HG03442 (cell line): ENCODE measurements at regions not wholly inside any gene's neighbourhood (a gene's known extent, or its start where the extent isn't known, plus 50 kb on each side); places are given as distances from the start of the nearest gene placed in this dataset.
"Not testable (repeated sequence)": the region's sequence is repeated elsewhere in the genome, so short reads cannot be mapped to it uniquely, and the experiment has no call there.

Experiments
- ATAC-seq: cut with Tn5 transposase; IDR thresholded peaks from one replicate; pipeline ENCODE4 v1.9.1; 2021; ENCODE audit warnings: mild to moderate bottlenecking, moderate library complexity; ENCODE audit not compliant: unreplicated experiment

DNA sequence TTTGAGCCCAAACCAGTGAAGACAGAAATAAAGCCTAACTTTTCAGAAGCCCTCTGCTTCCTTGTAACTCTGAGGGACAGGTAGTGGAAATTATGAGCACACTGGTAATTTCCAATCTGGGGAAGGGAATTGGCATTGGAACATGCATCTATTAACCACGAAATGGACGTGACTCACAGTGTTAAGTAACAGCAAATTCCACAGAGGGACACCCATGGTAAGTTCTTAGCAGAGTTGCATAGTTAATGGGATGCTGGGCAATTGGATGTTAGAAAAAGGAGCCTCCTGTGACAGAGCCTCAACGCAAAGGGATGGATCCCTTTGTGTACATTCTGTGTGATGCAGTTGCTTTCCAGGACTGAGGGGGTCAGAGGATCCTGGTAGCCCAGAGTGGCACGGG, 168.6 kb downstream of the SEMA6D start:
- ATAC-seq, result no peak

DNA sequence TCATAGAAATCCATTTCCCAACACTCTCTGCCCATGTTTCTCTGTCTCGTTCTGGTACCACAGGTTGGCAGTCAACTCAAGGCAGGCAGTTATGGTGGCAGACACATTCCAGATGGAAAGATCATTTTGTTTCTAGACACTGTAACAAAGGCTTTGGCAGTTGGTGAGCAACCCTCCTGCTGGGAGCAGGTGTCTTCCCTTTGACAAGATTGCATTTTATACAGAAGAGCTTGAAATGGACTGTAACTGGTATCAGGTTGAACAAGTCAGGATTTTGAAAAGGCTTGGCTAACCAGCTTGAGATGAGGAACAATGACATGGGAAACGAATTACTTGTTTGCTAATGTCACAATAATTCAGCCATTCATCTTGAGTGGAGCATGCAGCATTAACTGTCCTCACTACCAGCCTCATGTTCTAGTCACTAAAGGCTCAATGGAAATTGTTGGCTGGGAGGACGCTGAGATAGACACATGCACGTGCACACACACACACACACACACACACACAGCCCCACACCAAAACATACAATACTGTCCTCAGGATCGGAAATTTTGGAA, 170.0 kb downstream of the SEMA6D start:
- ATAC-seq, result no peak

DNA sequence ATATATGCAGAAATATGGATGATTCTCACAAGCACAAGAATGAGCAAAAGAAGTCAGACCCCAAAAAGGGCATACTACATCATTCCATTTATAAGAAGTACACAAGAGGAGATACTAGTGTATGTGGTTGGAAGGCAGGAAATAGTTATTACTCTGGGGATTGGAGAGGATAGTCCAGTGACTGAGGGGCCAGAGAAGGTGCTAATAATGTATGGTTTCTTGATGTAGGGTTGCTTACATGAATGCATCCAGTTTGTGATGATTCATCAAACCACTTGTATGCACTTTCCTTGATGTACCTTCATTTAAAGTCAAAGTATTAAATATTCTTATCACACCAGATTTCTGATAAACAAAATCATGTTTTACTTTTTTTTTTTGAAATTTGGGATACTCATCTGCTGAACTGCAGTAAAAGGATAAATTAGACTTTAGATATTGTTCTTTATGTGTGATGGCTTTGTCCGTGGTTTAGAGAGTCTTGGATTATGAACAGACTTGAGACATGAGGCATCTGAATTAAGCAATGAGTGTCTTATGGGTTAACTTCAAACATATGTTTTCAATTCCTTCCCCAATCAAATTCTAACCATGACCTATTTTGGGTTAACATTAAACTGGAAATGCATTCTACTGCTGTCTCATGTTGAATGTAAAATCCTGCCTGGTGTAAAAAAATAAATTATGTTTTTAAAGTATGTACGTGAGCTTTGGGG, 171.2 kb downstream of the SEMA6D start:
- ATAC-seq, result no peak

DNA sequence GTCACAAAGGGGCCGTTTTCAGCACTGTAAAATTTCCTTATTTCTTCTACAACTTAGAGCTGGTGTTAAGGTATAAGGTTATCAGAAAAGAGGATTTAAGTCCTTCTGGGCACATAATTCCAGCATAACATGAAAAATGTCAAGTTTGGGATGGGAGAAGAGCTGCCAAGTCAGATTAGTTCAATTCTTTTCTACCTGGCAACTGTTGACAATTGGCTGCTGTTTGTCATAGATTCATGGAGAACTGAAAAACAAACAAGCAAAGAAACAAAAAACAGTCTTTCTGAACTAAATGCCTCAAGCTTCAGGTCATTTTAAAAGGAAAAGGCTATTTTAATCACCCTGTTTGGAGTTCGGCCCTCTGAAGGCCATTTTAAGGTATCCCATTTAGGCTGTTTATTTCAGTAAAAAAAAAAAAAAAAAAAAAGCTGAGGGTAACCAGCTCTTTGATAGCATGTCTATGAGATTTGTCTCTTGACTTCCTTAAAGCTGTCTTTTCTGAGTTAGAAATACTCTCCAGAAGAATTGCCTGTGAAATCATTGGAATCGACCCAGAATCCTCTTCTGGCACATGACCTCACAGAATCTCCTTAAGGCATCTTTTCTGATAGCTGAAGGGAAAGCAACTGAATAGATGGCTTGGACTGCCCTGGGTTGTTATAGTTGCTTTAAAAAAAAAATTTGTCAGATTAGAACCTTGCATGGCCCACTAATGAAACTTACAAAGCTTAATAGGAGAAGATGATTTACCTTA, 173.3 kb downstream of the SEMA6D start:
- ATAC-seq, result no peak

DNA sequence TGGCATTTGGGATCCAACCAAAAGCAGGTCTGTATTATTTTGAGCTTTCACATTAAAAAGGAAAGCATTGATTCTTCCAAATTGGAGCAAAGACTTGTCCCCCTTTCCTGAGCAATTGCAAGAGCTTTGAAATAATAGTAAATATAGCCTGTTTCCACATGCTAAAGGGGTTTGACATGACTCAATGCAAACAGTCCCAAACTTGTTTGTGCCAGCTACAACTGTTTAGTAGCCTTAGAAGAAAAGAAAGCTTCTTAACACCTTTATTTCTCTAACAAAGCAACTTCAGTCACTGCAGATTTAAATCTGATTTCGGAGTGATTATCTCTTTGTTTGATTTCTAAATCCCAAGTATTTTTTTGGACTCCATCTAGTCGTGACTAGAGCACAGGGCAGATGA, 180.2 kb downstream of the SEMA6D start:
- no peak for ATAC-seq

DNA sequence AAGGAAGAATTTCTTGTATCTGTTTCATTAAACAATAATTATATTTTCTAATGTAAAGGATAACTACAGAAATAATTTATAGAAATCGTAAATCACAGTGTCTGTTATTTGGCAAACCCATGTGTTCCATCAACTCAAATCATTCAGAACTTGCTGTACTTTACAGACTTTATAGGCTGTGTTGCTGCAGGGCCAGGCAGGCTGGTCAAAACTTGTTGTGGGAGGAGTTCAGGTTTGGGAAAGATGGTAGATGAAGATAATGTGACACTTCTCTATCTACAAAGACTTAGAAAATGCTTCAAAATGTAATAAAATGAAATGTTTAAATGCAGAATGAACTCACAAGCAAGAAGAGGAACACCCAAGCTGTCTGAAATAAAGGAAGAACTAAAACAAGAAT, 183.4 kb downstream of the SEMA6D start:
- ATAC-seq, result no peak

DNA sequence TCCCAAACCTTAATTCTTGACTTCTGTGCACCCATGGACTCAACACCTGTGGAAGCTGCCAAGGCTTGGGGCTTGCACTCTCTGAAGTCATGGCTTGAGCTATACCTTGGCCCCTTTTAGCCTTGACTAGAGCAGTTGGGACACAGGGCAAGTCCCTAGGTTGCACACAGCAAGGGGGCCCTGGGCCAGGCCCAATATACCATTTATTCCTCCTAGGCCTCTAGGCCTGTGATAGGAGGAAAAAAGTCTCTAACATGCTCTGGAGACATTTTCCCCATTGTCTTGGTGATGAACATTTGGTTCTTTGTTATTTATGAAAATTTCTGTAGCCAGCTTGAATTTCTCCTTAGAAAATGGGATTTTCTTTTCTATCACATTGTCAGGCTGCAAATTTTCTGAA, 186.1 kb downstream of the SEMA6D start:
- no peak for ATAC-seq

DNA sequence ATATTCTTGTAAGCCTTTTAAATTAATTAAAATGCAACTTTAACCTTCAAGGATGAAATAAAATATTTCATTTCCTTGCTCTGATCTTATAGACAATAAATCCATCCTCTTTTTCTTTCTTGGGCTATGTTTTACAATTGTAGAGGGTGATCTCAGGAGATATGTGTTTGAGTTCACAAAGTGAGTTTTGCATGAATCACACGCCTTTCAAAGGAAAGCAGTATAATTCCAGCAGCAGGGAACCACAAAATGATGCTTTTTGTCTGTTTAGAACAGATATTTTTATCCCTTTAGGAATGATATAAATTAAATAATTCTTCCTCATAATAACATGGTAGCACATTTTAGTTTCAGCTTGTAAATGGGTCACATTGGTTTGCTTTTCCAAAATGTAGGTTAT, 191.2 kb downstream of the SEMA6D start:
- ATAC-seq, result no peak

DNA sequence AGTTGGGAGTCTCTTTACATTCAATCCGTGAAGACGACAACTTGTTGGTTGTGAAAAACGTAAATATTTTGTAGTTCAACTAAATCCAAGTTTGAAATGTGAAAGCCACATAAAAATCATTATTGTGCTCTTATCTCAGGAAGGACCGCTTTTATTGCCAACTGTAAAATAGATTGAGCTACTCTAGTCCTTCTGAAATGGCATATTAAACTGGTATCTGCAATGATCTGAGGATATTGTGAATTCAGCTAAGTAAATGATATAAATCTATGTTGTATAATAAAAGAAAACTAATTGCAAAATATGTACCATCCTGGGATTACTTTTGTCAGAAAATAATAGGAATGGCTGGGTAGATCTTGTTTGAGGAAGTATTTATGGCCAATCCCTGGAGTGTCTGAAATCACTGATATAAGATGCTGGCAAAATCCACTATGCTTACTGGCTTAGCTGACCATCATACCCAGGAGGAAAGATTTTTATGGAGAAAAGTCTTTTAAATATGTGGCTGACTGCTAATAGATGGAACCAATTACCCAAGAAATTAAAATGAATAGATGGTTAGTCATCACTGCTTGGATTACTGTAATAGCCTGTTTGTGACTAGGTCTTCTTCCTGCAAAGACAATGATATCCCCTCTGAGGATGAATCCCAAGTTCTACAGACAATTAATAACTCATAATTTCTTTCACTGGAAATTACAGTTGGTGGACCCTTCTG, 191.8 kb downstream of the SEMA6D start:
- no peak for ATAC-seq

DNA sequence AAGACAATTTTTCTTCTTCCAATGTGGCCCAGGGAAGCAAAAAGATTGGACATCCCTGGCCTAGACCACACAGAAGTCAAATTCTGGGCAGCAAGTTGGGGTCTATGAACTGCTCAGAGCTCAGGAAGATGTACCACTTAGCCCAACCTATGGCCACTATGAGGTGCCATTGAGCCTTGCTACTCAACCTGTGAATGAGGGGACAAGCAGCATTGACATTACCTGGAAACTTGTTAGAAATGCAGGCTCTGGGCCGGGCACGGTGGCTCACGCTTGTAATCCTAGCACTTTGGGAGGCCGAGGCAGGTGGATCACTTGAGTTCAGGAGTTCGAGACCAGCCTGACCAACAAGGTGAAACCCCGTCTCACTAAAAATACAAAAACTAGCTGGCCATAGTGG, 195.6 kb downstream of the SEMA6D start:
- not testable (repeated sequence) for ATAC-seq

DNA sequence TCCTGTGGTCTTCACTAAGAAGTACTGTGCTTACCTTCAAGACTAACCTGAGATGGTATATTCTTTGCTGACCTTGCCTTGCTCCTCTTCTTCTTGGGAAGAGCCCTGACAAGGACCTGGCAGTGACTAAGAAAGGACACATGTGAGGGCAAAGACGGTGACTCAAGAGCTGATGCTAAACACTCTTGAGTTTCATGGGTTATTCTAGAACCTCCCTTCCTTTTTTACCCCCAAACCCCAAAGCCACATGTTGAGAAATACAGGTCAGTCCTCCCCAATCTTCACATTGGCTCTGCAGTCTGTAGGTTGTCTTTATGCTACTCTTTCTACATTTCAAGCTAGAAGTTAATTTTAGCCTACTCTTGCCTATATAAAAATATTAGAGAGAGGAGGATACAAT, 200.6 kb downstream of the SEMA6D start:
- ATAC-seq, result no peak

DNA sequence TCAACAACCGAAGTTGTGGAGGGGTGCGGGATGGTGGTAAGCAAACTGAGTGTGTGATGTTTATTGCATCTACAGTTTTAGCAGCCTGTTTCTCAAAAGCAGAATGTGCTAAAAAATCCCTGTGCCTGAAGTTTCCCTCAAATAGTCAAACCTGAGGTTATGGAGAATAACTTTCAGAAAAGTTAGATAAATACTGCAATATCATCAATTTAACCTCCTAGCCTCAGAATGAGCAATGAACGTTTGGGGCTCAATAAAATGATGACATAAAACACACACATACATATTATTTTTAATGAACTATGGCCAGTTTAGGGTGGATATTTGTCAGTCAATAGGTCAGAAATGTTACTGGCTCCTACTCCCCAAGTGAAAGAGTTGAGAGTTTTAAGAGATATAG, 201.6 kb downstream of the SEMA6D start:
- no peak for ATAC-seq

DNA sequence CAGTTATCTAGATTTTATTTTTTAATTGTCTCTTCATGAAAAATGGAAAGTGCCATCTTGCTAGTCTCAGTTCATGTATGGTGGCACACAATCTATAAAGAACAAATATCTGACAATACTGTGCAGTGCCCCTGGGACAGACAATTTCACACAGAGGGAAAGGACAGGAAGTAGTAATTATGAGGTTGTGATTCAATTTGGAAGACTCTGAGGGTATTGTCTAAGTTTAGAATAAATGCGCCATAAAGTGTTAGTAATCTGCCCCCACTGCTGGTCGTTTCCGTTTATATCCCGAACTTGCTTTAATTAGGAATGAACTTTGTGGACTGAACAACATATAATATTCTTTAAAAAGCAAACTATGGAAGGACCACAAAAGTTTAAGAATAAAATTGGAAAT, 196.4 kb upstream of the SLC24A5 start:
- no peak for ATAC-seq

DNA sequence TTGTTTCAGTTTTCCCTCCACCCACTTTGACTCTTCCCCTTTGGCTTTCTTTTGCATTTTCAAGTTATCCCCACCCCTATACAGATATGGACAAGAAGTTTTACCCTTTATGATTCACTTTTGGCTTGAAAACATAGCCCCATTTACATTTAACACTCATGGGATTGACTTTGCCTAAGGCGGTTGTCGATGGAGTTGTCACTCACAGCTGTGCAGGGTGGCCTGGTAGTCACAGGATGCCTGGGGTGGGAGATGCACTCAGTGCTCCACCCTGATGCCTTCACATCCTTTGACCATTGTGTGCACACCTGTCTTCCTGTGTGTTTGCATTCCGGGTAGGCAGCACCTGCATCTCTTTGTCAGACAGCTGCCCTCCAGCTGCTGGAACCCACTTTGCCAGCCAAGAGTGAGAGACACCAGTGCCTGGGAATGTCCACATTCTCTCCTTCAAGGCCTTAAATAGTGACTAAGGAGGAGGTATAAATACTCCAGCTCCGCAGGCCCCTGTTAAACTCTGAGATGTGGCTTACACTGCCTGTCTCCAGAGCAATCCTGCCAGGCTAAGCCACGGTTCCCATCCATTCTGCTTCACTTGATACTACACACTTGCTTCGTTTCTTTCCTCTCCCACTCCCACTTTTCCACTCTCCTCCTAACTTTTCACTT, 191.5 kb upstream of the SLC24A5 start:
- ATAC-seq, result no peak

DNA sequence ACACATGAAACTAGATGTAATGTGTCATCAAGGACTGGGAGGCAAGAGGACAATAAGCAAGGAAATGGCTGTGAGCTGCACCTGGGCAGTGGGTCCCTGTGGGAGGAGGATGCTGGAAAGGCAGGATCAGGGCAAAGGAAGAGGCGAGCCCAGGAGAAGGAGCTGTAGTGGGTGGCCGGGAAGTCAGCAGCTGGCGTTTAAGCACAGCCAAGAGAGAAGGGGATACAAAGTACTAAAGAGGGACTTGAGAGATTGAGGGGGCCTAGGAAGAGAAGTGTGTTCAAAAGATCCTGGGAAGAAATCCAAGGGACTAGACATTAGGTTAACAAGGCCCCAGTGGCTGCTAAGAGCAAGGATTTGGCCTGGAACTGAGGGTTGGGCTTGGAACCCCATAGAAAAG, 188.5 kb upstream of the SLC24A5 start:
- ATAC-seq, result no peak

DNA sequence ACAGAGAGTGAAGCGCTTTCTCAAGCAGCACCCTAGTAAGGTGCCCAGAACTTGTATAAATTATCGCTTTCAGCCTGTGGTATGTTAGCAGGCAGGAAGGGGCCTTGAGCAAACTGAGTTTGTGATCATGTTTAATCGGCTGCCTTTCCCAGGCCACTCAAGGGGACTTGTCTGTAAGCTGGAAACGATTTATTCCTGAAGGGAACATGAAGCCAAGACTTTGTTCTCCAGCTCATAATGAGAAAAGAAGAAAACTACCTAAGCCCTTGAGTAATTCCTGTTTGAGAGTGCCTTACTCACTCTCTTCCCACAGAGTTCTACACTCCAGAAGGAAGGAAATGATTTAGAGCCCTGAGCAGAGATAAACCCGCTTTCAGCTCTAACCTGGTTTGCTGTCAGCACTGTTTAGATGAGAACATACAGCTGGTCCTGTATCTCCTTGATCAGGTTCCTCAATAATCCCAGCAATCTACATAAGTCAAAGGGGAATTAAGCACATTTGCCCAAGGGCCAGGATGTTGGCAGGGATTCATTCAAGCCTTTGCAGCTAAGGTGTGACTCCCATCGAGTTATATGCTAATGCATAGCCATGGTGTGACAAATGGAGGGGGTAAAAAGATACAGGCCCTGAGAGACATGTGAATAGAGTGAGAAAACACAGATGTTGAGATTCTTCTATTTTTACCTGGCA, 187.7 kb upstream of the SLC24A5 start:
- no peak for ATAC-seq

DNA sequence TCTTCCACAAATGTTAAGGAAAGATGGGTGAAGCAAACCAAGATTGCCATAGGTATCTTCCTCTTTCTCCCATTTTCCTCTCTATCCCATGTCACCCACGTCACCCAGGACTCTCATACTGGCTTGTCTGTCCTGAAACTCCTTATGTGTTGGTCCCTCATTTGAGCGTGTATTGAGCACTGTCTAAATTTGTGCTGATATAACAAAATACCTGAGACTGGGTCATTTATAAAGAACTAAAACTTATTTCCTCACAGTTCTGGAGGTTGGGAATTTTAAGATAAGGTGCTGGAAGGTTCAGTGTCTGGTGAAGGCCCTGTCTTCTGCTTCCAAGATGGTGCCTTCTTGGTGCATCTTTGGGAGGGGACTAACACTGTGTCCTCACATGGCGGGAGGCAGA, 186.9 kb upstream of the SLC24A5 start:
- ATAC-seq, result no peak

DNA sequence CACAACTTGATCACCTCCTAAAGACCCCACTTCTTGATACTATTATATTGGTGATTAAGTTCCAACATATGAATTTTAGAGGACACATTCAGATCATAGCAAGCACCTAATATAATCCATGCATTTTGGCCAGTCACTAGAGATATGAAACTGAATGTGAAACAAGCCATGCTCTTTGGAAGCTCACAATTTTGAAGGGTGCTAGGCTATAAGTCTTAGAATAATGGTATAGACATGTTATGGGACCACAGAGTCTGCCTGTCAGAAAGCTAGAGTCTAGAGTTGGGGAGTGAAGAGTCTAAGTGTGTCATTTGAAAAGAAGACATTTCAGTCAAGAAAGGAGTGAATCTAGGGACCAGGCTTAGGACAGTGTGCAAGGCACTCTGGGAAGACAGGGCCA, 186.4 kb upstream of the SLC24A5 start:
- no peak for ATAC-seq

DNA sequence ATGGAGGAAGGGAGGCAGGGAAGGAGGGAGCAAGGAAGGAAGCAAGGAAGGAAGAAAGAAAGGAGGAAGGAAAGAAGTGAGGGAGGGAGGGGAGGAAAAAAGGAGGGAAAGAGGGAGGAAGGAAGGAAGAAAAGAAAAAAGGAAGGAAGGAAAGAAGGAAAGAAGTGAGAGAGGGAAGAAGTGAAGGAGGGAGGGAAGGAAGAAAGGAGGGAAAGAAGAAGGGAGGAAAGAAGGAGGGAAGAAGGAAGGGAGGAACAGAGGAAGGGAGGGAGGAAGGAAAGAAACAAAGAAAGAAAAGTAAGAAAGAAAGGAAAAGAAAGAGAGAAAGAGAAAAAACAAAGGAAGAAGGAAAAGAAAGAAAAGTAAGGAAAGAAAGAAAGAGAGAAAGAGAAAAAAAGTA, 183.0 kb upstream of the SLC24A5 start:
- ATAC-seq, result no peak

DNA sequence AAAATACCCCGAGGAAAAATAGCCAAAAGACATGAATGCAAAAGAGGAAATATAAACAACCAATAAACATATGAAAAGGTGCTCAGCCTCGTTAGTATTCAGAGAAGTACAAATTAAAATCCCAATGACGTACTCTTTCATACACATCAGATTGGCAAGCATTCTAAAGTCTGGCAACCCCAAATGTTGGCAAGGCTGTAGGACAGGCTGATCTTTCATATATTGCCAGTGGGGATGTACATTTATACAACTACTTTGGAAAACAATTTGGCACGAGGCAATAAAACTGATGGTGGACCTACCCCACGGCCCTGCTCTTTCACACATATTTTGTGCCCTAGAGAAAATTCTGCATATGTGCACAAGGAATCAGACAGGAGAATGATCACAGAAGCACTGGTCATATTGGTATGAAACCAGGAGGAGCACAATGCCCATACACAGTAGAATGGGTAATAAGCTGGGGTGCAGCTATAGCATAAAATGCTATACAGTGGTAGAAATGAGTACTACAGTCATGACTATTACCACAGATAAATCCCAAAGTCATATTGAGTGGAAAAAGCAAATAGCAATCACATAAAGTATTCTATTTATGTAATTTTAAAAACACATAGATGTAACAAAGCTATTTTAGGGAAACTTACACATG, 176.0 kb upstream of the SLC24A5 start:
- ATAC-seq, result no peak
